ENCODE measurements at regions not wholly inside any gene's neighbourhood (a gene's known extent, or its start where the extent isn't known, plus 50 kb on each side); places are given as distances from the start of the nearest gene placed in this dataset.

- no peak for DNase-seq (ENCODE audit: low read depth)
Observed at GRCh38 chr14:101328412-101329028, 232.8 kb upstream of the DIO3 start.

- DNase-seq (ENCODE audit: low read depth) = no peak
Observed at GRCh38 chr14:101330416-101331140, 230.7 kb upstream of the DIO3 start.

- DNase-seq (ENCODE audit: low read depth) = no peak
Observed at GRCh38 chr14:101331141-101331525, 230.2 kb upstream of the DIO3 start.

- DNase-seq (ENCODE audit: low read depth) = no peak
Observed at GRCh38 chr14:101331661-101332169, 229.6 kb upstream of the DIO3 start.

GRCh38 chr14:101332281-101332680, 229.0 kb upstream of the DIO3 start:
- DNase-seq (ENCODE audit: low read depth) = no peak

GRCh38 chr14:101333335-101334280, 227.7 kb upstream of the DIO3 start:
- no peak for DNase-seq (ENCODE audit: low read depth)

- no peak for DNase-seq (ENCODE audit: low read depth)
Observed at GRCh38 chr14:101334656-101335055, 226.6 kb upstream of the DIO3 start.

- DNase-seq (ENCODE audit: low read depth) = peak; percentile 13
Observed at GRCh38 chr14:101335061-101335661, 226.1 kb upstream of the DIO3 start.

- no peak for DNase-seq (ENCODE audit: low read depth)
Observed at GRCh38 chr14:101336183-101336582, 225.1 kb upstream of the DIO3 start.

- no peak for DNase-seq (ENCODE audit: low read depth)
Observed at GRCh38 chr14:101337053-101337452, 224.2 kb upstream of the DIO3 start.

- no peak for DNase-seq (ENCODE audit: low read depth)
Observed at GRCh38 chr14:101340556-101340955, 220.7 kb upstream of the DIO3 start.

GRCh38 chr14:101347893-101348777, 213.2 kb upstream of the DIO3 start:
- no peak for DNase-seq (ENCODE audit: low read depth)

GRCh38 chr14:101349108-101349507, 212.2 kb upstream of the DIO3 start:
- DNase-seq (ENCODE audit: low read depth) = no peak

GRCh38 chr14:101350021-101350420, 211.3 kb upstream of the DIO3 start:
- no peak for DNase-seq (ENCODE audit: low read depth)

- DNase-seq (ENCODE audit: low read depth) = no peak
Observed at GRCh38 chr14:101350691-101351090, 210.6 kb upstream of the DIO3 start.

GRCh38 chr14:101351146-101351545, 210.1 kb upstream of the DIO3 start:
- no peak for DNase-seq (ENCODE audit: low read depth)

GRCh38 chr14:101351769-101352168, 209.5 kb upstream of the DIO3 start:
- DNase-seq (ENCODE audit: low read depth) = no peak

- no peak for DNase-seq (ENCODE audit: low read depth)
Observed at GRCh38 chr14:101352567-101352966, 208.7 kb upstream of the DIO3 start.

- DNase-seq (ENCODE audit: low read depth) = no peak
Observed at GRCh38 chr14:101353422-101353821, 207.9 kb upstream of the DIO3 start.

- no peak for DNase-seq (ENCODE audit: low read depth)
Observed at GRCh38 chr14:101354726-101355125, 206.6 kb upstream of the DIO3 start.

GRCh38 chr14:101355284-101355683, 206.0 kb upstream of the DIO3 start:
- DNase-seq (ENCODE audit: low read depth) = no peak
